AG09309 (cell line): ENCODE measurements at regions not wholly inside any gene's neighbourhood (a gene's known extent, or its start where the extent isn't known, plus 50 kb on each side); places are given as distances from the start of the nearest gene placed in this dataset.
A peak's percentile ranks its signal among the peaks of the same experiment; 100 is the strongest.

Experiments used
- DNase-seq: peaks from one replicate; pipeline ENCODE4 v3.0.0-alpha.2; 2010; ENCODE audit warnings: low read depth
- H3K4me3 ChIP-seq: 2 replicates; pipeline ENCODE4 v1.5.1; 2011; ENCODE audit warnings: mild to moderate bottlenecking, low read depth, low read length, moderate library complexity; ENCODE audit not compliant: control insufficient read depth
- TF ChIP-seq, protein P1 (sequence below): IDR thresholded peaks from 2 replicates; pipeline ENCODE4 v1.5.1; 2011; ENCODE audit warnings: mild to moderate bottlenecking, low read depth, low read length, inconsistent platforms; ENCODE audit not compliant: insufficient read depth, control insufficient read depth; ENCODE audit errors: missing control alignments

DNA sequence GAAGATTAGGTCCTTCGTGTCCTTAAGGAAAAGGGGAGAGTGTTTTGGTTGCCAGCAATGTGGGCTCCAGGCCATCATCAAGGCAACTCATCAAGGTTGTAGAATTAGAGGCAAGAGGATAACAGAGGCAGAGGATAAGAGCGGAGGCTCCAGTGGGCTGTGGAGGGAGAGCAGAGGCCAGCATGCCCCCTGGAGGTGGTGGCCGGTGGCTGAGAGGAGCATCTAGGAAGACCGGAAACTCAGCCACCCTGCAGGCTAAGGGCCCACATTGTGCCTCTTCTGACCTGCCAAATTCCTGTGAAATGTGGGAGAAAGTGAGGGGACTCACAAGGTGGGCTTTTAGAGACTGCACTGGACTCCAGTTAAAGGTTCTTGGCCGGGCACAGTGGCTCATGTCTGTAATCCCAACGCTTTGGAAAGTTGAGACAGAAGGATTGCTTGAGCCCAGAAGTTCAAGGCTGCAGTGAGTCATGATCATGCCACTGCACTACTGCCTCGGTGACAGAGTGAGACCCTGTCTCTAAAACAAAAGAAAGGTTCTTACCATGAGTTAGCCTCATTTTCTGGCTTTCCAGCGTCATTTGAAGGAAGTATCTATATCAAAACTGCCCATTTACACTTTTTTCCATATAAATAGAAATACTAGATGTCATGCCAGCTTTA is 62.7 kb upstream of the ADORA2B start:
- H3K4me3 ChIP-seq: no peak overlapping the region
- TF ChIP-seq, protein P1, sequence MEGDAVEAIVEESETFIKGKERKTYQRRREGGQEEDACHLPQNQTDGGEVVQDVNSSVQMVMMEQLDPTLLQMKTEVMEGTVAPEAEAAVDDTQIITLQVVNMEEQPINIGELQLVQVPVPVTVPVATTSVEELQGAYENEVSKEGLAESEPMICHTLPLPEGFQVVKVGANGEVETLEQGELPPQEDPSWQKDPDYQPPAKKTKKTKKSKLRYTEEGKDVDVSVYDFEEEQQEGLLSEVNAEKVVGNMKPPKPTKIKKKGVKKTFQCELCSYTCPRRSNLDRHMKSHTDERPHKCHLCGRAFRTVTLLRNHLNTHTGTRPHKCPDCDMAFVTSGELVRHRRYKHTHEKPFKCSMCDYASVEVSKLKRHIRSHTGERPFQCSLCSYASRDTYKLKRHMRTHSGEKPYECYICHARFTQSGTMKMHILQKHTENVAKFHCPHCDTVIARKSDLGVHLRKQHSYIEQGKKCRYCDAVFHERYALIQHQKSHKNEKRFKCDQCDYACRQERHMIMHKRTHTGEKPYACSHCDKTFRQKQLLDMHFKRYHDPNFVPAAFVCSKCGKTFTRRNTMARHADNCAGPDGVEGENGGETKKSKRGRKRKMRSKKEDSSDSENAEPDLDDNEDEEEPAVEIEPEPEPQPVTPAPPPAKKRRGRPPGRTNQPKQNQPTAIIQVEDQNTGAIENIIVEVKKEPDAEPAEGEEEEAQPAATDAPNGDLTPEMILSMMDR: no peak
- DNase-seq: no peak

DNA sequence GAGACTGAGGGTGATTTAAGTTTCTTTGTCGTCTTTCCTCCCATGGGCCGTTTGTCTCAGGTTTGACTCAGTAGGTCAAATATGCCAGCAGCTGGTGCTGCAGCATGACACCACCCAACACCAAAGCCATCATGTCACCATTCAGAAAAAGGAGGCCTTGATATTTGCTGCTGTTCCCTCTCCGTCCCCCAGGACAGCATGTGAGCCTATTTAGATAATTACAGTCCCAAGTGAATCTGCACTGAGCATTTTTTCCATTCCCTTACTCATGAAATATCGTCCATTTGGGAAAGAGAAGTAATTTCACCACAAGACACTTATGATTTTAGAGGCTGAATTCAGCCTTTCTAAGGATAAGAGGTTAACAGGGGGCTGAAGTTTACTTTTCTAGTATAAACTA is 62.2 kb upstream of the ADORA2B start:
- no peak overlapping the region for H3K4me3 ChIP-seq
- DNase-seq: no peak
- TF ChIP-seq, protein P1: no peak

- DNase-seq: peak; percentile 52
- TF ChIP-seq, protein P1: no peak
- no peak overlapping the region for H3K4me3 ChIP-seq
Observed at GRCh38 chr17:15883617-15884111, 61.3 kb upstream of the ADORA2B start.

GRCh38 chr17:15884731-15885130 is 60.2 kb upstream of the ADORA2B start:
- DNase-seq: no peak

GRCh38 chr17:15885770-15886169 is 59.2 kb upstream of the ADORA2B start:
- DNase-seq: no peak
- TF ChIP-seq, protein P1: no peak
- no peak overlapping the region for H3K4me3 ChIP-seq

More at GRCh38 chr17:15884731-15885130, 60.2 kb upstream of the ADORA2B start:
- TF ChIP-seq, protein P1: no peak
- no peak overlapping the region for H3K4me3 ChIP-seq

DNA sequence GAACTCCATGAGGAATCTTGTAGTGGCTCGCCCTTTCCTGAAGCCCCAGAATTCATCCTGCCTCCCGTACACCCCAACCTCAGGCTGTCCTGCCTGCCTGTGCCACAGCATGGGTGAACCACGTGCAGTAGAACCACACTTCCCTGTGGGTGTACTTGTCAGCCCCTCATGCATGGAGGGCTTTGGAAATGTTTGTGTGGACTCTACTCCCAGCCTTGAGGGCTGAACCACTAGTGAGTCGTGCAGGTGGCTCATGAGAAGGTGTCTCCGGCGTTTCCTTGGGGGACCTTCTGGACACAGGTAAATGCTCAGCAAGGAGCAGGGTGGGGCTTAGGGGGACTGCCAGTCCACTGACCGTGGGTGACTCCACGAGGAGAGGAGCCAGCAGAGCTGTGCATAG is 58.7 kb upstream of the ADORA2B start:
- H3K4me3 ChIP-seq: no peak overlapping the region
- TF ChIP-seq, protein P1: no peak
- DNase-seq: no peak
